Endodermal cell (in vitro differentiated cells): ENCODE measurements at regions not wholly inside any gene's neighbourhood (a gene's known extent, or its start where the extent isn't known, plus 50 kb on each side); places are given as distances from the start of the nearest gene placed in this dataset.

Source experiments
- DNase-seq: peaks from one replicate; pipeline ENCODE4 v3.0.0-alpha.2; 2017
- H3K27ac ChIP-seq: 2 replicates; pipeline ENCODE4 v1.5.1; 2013; ENCODE audit warnings: mild to moderate bottlenecking, low read depth, low read length, moderate library complexity
- H3K27me3 ChIP-seq: 2 replicates; pipeline ENCODE4 v1.6.1; 2013; ENCODE audit warnings: mild to moderate bottlenecking, low read length, moderate library complexity; ENCODE audit not compliant: insufficient read depth, control insufficient read depth, poor library complexity, severe bottlenecking
- H3K36me3 ChIP-seq: 2 replicates; pipeline ENCODE4 v1.7.0; 2013; ENCODE audit warnings: mild to moderate bottlenecking, low read length, moderate library complexity; ENCODE audit not compliant: control insufficient read depth, insufficient read depth
- H3K4me1 ChIP-seq: one replicate; pipeline ENCODE4 v1.7.0; 2013; ENCODE audit warnings: low read length; ENCODE audit not compliant: control insufficient read depth, insufficient read depth
- H3K4me3 ChIP-seq: 2 replicates; pipeline ENCODE4 v1.5.1; 2013; ENCODE audit warnings: mild to moderate bottlenecking, low read length, moderate library complexity
- H3K9ac ChIP-seq: 2 replicates; pipeline ENCODE4 v1.6.1; 2013; ENCODE audit warnings: mild to moderate bottlenecking, low read length, moderate library complexity; ENCODE audit not compliant: poor library complexity, severe bottlenecking; ENCODE audit errors: extremely low read depth
- H3K9me3 ChIP-seq: 2 replicates; pipeline ENCODE4 v1.6.1; 2013; ENCODE audit warnings: mild to moderate bottlenecking, low read length, moderate library complexity; ENCODE audit not compliant: control insufficient read depth
- H3K27ac Mint-ChIP-seq: 2 replicates; pipeline ENCODE4 v1.8.0; 2020; ENCODE audit warnings: mixed read lengths
- H3K27me3 Mint-ChIP-seq: 2 replicates; pipeline ENCODE4 v1.8.0; 2021; ENCODE audit warnings: mild to moderate bottlenecking, mixed read lengths; ENCODE audit not compliant: insufficient read depth
- H3K36me3 Mint-ChIP-seq: 2 replicates; pipeline ENCODE4 v1.8.0; 2020; ENCODE audit warnings: low read depth, mixed read lengths
- H3K4me1 Mint-ChIP-seq: 2 replicates; pipeline ENCODE4 v1.8.0; 2020; ENCODE audit warnings: mixed read lengths
- H3K4me3 Mint-ChIP-seq: 2 replicates; pipeline ENCODE4 v1.8.0; 2020; ENCODE audit warnings: mild to moderate bottlenecking, moderate library complexity, mixed read lengths
- H3K9me3 Mint-ChIP-seq: 2 replicates; pipeline ENCODE4 v1.8.0; 2020; ENCODE audit warnings: mild to moderate bottlenecking, mixed read lengths
- WGBS, 2 experiments: methylation state at CpG; one replicate each; pipeline versions ENCODE4 v1.1.5 to v1.1.7; 2013; ENCODE audit warnings: missing lambda C conversion rate in 2 of 2, mixed read lengths in 1 of 2; ENCODE audit not compliant: insufficient coverage in 1 of 2, insufficient read length in 1 of 2; 5-methylcytosine and 5-hydroxymethylcytosine counted together
- TF ChIP-seq, protein P1 (sequence below): fragments of 200-600 bp; sonication (generic); conservative IDR thresholded peaks from 2 replicates; pipeline ENCODE4 v1.5.0; 2021; ENCODE audit warnings: antibody characterized with exemption, mild to moderate bottlenecking

DNA sequence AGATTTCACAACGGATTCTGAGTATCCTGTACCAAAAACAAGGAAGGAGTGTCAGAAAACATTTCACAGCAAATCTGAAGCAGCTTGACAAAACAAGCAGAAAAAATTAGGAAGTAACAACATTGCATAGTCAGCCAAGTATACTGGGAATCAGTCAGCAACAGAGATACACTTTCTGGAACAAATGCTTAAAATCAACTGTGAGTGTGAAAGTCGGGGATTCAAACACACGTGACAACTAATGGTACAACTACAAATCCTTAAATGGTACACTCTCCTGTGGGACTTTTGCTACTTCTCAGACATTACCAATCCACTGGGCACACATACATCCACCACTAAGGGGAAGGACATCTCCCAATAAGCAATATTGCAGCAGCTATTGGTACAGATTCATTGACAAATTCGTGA is 296.6 kb upstream of the MME start:
- no peak overlapping the region for H3K9ac ChIP-seq
- H3K27ac ChIP-seq, result no peak overlapping the region
- no peak overlapping the region for H3K4me3 ChIP-seq
- no peaks in the 10 kb centered on the region for H3K9me3 Mint-ChIP-seq
- no peaks in the 10 kb centered on the region for H3K4me1 ChIP-seq
- 91 to 95% methylated on average over 3 to 4 of the region's 4 CpGs for WGBS, 2 experiments
- H3K36me3 Mint-ChIP-seq, result no peaks in the 10 kb centered on the region
- H3K4me3 Mint-ChIP-seq, result no peak overlapping the region
- no peak overlapping the region for H3K27ac Mint-ChIP-seq
- no peaks in the 10 kb centered on the region for H3K27me3 ChIP-seq
- DNase-seq, result no peak
- TF ChIP-seq, protein P1, sequence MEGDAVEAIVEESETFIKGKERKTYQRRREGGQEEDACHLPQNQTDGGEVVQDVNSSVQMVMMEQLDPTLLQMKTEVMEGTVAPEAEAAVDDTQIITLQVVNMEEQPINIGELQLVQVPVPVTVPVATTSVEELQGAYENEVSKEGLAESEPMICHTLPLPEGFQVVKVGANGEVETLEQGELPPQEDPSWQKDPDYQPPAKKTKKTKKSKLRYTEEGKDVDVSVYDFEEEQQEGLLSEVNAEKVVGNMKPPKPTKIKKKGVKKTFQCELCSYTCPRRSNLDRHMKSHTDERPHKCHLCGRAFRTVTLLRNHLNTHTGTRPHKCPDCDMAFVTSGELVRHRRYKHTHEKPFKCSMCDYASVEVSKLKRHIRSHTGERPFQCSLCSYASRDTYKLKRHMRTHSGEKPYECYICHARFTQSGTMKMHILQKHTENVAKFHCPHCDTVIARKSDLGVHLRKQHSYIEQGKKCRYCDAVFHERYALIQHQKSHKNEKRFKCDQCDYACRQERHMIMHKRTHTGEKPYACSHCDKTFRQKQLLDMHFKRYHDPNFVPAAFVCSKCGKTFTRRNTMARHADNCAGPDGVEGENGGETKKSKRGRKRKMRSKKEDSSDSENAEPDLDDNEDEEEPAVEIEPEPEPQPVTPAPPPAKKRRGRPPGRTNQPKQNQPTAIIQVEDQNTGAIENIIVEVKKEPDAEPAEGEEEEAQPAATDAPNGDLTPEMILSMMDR, result no peak
- H3K4me1 Mint-ChIP-seq, result peaks cover 6% of the 10 kb centered on the region
- no peaks in the 10 kb centered on the region for H3K9me3 ChIP-seq
- H3K36me3 ChIP-seq, result no peaks in the 10 kb centered on the region
- H3K27me3 Mint-ChIP-seq, result no peaks in the 10 kb centered on the region

DNA sequence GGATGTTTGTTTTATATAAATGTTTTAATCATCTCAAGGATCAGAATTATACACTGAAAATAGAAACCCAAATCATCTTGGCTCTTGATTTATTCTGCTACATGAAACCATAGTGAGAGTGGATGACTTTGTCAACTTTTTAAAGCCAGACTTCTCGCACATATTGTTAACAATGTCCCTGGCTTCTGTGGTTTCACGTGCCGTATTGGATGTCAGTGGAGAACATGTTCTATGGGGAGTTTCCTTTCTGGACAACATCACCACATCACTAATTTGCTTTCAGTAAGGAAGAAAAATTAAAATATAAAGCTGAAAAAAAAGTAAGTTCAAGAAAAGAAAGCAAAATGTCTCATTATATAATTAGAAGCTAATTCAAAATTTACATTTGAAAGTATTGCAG is 297.1 kb upstream of the MME start:
- no peaks in the 10 kb centered on the region for H3K9me3 ChIP-seq
- H3K36me3 Mint-ChIP-seq, result no peaks in the 10 kb centered on the region
- H3K27me3 Mint-ChIP-seq, result no peaks in the 10 kb centered on the region
- TF ChIP-seq, protein P1, result no peak
- 90% methylated on average over 1 of the region's 3 CpGs; no CpG with 5 or more reads in 1 of the 2 experiments for WGBS, 2 experiments
- H3K9me3 Mint-ChIP-seq, result no peaks in the 10 kb centered on the region
- H3K36me3 ChIP-seq, result no peaks in the 10 kb centered on the region
- H3K27ac Mint-ChIP-seq, result no peak overlapping the region
- DNase-seq, result no peak
- H3K4me3 ChIP-seq, result no peak overlapping the region
- no peaks in the 10 kb centered on the region for H3K27me3 ChIP-seq
- H3K4me1 ChIP-seq, result peaks cover 1% of the 10 kb centered on the region
- no peak overlapping the region for H3K27ac ChIP-seq
- peaks cover 6% of the 10 kb centered on the region for H3K4me1 Mint-ChIP-seq
- H3K4me3 Mint-ChIP-seq, result no peak overlapping the region
- H3K9ac ChIP-seq, result no peak overlapping the region

GRCh38 chr3:154782151-154782550 is 298.0 kb upstream of the MME start:
- WGBS, 2 experiments, result 68 to 69% methylated on average over 2 of the region's 2 CpGs
- Histone ChIP-seq H3K9me3 (no peaks in the 10 kb centered on the region), H3K36me3 (no peaks in the 10 kb centered on the region), H3K27me3 (no peaks in the 10 kb centered on the region), H3K27ac (no peak overlapping the region), H3K9ac (no peak overlapping the region), H3K4me1 (peaks cover 3% of the 10 kb centered on the region), H3K4me3 (no peak overlapping the region)
- DNase-seq, result no peak
- Mint-ChIP-seq H3K4me1 (peaks cover 14% of the 10 kb centered on the region), H3K36me3 (no peaks in the 10 kb centered on the region), H3K4me3 (no peak overlapping the region), H3K27me3 (no peaks in the 10 kb centered on the region), H3K9me3 (no peaks in the 10 kb centered on the region), H3K27ac (no peak overlapping the region)
- TF ChIP-seq, protein P1, result no peak
